RWPE2 (cell line): ENCODE measurements at regions not wholly inside any gene's neighbourhood (a gene's known extent, or its start where the extent isn't known, plus 50 kb on each side); places are given as distances from the start of the nearest gene placed in this dataset.

Source experiments
- ATAC-seq: fragments of 200-7000 bp; cut with Tn5 transposase; 3 replicates; pipeline ENCODE4 v1.9.1; 2021; ENCODE audit warnings: low read depth
- DNase-seq: peaks from one replicate; pipeline ENCODE4 v3.0.0-alpha.2; 2020; ENCODE audit warnings: low spot score
- H3K27ac ChIP-seq: fragments of 450-650 bp; 2 replicates; pipeline ENCODE4 v1.5.1; 2017; ENCODE audit warnings: mild to moderate bottlenecking; ENCODE audit not compliant: poor library complexity, severe bottlenecking
- H3K27me3 ChIP-seq: fragments of 250-450 bp; sonication (Bioruptor Pico); 2 replicates; pipeline ENCODE4 v1.5.1; 2021; ENCODE audit warnings: mild to moderate bottlenecking, moderate library complexity; ENCODE audit not compliant: insufficient read depth, poor library complexity, severe bottlenecking
- H3K36me3 ChIP-seq: fragments of 250-450 bp; sonication (Bioruptor Pico); 2 replicates; pipeline ENCODE4 v1.5.1; 2020; ENCODE audit warnings: low read depth, mild to moderate bottlenecking, moderate library complexity
- H3K4me1 ChIP-seq: fragments of 250-450 bp; sonication (Bioruptor Pico); 2 replicates; pipeline ENCODE4 v1.5.1; 2021; ENCODE audit warnings: mild to moderate bottlenecking, moderate library complexity; ENCODE audit not compliant: insufficient read depth, poor library complexity, severe bottlenecking
- H3K4me3 ChIP-seq: fragments of 250-450 bp; sonication (Bioruptor Pico); 2 replicates; pipeline ENCODE4 v1.5.1; 2021; ENCODE audit warnings: mild to moderate bottlenecking, moderate library complexity; ENCODE audit not compliant: severe bottlenecking
- H3K9me3 ChIP-seq: fragments of 250-450 bp; sonication (Bioruptor Pico); 2 replicates; pipeline ENCODE4 v1.5.1; 2021; ENCODE audit warnings: mild to moderate bottlenecking, moderate library complexity; ENCODE audit not compliant: severe bottlenecking
- TF ChIP-seq, protein P1 (sequence below): fragments of 450-650 bp; IDR thresholded peaks from one replicate; pipeline ENCODE4 v1.5.1; 2017; ENCODE audit warnings: mild to moderate bottlenecking, moderate library complexity; ENCODE audit not compliant: poor library complexity, severe bottlenecking

DNA sequence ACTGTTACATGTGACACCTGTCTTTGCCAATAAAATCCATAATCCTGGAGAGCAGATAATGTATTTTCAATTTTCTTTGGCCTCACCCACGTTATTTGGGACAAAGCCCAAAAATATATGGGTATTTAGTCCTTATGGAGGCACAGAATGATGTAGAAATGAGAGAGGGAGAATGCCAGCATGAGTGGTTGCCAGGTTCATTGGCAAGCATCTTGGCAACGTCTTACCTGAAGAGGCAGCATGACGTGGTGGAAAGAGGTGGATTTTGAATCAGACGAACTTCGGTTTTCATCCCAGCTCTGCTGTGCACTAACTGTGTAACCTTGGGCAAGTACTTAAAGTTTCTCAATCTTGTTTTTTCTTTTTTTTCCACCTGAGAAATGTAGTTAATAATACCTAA lies 969.6 kb upstream of the PIK3C3 start:
- no peaks in the 10 kb centered on the region for H3K36me3 ChIP-seq
- no peak overlapping the region for H3K27ac ChIP-seq
- ATAC-seq = no peak
- H3K4me1 ChIP-seq = peaks cover 9% of the 10 kb centered on the region
- no peaks in the 10 kb centered on the region for H3K9me3 ChIP-seq
- no peak for DNase-seq
- H3K4me3 ChIP-seq = no peak overlapping the region
- no peaks in the 10 kb centered on the region for H3K27me3 ChIP-seq
- TF ChIP-seq, protein P1, sequence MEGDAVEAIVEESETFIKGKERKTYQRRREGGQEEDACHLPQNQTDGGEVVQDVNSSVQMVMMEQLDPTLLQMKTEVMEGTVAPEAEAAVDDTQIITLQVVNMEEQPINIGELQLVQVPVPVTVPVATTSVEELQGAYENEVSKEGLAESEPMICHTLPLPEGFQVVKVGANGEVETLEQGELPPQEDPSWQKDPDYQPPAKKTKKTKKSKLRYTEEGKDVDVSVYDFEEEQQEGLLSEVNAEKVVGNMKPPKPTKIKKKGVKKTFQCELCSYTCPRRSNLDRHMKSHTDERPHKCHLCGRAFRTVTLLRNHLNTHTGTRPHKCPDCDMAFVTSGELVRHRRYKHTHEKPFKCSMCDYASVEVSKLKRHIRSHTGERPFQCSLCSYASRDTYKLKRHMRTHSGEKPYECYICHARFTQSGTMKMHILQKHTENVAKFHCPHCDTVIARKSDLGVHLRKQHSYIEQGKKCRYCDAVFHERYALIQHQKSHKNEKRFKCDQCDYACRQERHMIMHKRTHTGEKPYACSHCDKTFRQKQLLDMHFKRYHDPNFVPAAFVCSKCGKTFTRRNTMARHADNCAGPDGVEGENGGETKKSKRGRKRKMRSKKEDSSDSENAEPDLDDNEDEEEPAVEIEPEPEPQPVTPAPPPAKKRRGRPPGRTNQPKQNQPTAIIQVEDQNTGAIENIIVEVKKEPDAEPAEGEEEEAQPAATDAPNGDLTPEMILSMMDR = no peak

DNA sequence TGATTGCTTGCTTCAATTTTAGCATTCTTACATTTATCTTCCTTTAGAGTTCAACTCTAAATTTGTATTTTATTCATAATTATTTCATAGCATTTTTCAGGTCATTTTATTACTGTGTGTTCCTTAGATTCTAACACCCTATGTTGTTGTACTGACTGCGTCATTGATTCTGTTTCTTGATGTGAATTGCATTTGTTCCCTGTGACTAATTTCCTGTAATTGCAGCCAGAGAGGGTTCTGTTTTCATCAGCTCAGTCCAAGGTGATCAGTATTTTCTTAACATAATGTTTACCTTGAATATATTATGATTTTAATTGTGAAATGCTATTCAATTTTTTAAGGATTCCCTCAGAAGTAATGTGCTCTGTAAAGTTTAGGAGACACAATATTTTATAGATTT lies 970.2 kb upstream of the PIK3C3 start:
- H3K27me3 ChIP-seq = no peaks in the 10 kb centered on the region
- no peaks in the 10 kb centered on the region for H3K9me3 ChIP-seq
- ATAC-seq (peak; percentile 64; the same call in 2 of the 3 replicates), DNase-seq (no peak)
- no peak overlapping the region for H3K27ac ChIP-seq
- TF ChIP-seq, protein P1 = no peak
- H3K4me3 ChIP-seq = no peak overlapping the region
- no peaks in the 10 kb centered on the region for H3K36me3 ChIP-seq
- peaks cover 9% of the 10 kb centered on the region for H3K4me1 ChIP-seq

DNA sequence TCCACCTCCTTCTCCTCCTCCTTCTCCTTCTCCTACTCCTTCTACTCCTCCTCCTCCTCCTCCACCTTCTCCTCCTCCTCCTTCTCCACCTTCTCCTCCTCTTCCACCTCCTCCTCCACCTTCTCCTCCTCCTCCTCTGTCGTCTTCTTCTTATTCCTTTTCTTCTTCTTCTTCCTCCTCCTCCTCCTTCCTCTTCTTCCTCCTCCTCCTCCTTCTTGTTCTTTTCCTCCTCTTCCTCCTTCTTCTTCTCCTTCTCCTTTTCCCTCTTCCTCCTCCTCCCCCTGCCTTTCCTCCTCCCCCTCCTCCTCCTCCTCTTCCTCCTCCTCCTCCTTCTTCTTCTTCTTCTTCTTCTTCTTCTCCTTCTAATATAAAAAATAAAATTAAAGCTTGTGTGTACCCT lies 971.2 kb upstream of the PIK3C3 start:
- ATAC-seq = no peak
- no peak overlapping the region for H3K4me3 ChIP-seq
- H3K4me1 ChIP-seq = peaks cover 9% of the 10 kb centered on the region
- H3K27me3 ChIP-seq = no peaks in the 10 kb centered on the region
- H3K27ac ChIP-seq = no peak overlapping the region
- no peak for DNase-seq
- no peaks in the 10 kb centered on the region for H3K36me3 ChIP-seq
- TF ChIP-seq, protein P1 = no peak
- H3K9me3 ChIP-seq = no peaks in the 10 kb centered on the region

DNA sequence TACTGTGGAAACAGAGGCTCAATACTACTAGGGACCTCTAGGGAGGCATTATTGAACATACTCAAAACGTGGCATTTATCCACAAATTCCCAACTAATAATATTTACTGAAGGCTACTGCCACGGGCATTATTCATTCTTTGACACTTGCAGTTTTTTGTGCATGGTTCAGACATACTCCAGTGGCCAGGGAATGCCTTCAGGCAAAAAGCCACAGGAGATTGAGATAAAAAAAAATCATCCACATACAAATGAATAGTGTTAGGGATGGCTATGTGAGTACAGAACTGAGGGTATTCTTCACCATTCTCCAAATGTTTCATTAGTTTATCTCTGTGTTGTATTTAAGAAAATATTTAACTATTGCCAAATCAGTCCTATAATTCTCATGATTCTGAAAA lies 974.9 kb upstream of the PIK3C3 start:
- TF ChIP-seq, protein P1 = no peak
- no peak for ATAC-seq
- H3K4me3 ChIP-seq = no peak overlapping the region
- no peaks in the 10 kb centered on the region for H3K36me3 ChIP-seq
- H3K27ac ChIP-seq = no peak overlapping the region
- peaks cover 6% of the 10 kb centered on the region for H3K4me1 ChIP-seq
- DNase-seq = no peak
- no peaks in the 10 kb centered on the region for H3K27me3 ChIP-seq
- H3K9me3 ChIP-seq = no peaks in the 10 kb centered on the region

DNA sequence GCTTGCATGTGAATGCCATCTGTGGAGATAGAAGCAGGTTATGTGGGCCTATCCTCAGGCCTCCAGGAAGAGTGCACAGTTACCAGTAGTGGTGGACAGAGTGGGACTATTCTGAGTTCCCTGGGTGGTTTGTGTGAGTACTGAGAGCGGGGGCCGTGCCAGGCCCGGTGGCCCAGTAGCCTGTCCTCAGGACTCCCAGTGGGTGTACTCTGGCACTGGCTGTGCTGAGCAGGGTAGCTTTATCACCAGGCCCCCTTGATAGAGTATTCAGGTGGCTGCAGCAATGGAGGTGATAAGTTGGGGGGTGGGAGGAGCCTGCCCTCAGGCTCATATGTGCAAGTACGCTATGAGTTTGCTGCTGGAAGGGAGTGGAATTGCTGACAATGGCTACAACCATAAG lies 979.0 kb upstream of the PIK3C3 start:
- DNase-seq (no peak), ATAC-seq (no peak)
- no peaks in the 10 kb centered on the region for H3K27me3 ChIP-seq
- no peaks in the 10 kb centered on the region for H3K4me1 ChIP-seq
- H3K9me3 ChIP-seq = no peaks in the 10 kb centered on the region
- TF ChIP-seq, protein P1 = no peak
- no peak overlapping the region for H3K27ac ChIP-seq
- no peak overlapping the region for H3K4me3 ChIP-seq
- no peaks in the 10 kb centered on the region for H3K36me3 ChIP-seq
